ENCODE measurements at regions not wholly inside any gene's neighbourhood (a gene's known extent, or its start where the extent isn't known, plus 50 kb on each side); places are given as distances from the start of the nearest gene placed in this dataset.

- no peak for TF ChIP-seq EZH2 (IDR thresholded peaks at IDR 0.05; ENCODE audit: borderline replicate concordance, low read depth, low read length, severe bottlenecking)
- TF ChIP-seq, protein P1, sequence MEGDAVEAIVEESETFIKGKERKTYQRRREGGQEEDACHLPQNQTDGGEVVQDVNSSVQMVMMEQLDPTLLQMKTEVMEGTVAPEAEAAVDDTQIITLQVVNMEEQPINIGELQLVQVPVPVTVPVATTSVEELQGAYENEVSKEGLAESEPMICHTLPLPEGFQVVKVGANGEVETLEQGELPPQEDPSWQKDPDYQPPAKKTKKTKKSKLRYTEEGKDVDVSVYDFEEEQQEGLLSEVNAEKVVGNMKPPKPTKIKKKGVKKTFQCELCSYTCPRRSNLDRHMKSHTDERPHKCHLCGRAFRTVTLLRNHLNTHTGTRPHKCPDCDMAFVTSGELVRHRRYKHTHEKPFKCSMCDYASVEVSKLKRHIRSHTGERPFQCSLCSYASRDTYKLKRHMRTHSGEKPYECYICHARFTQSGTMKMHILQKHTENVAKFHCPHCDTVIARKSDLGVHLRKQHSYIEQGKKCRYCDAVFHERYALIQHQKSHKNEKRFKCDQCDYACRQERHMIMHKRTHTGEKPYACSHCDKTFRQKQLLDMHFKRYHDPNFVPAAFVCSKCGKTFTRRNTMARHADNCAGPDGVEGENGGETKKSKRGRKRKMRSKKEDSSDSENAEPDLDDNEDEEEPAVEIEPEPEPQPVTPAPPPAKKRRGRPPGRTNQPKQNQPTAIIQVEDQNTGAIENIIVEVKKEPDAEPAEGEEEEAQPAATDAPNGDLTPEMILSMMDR (IDR thresholded peaks at IDR 0.05; ENCODE audit: borderline replicate concordance, extremely low read depth, low read length, poor library complexity, severe bottlenecking): no peak
Observed at GRCh38 chr11:29319210-29319609, 697.6 kb downstream of the KCNA4 start.

Measured in DND-41 (cell line).